ENCODE measurements at regions not wholly inside any gene's neighbourhood (a gene's known extent, or its start where the extent isn't known, plus 50 kb on each side); places are given as distances from the start of the nearest gene placed in this dataset.
A peak's percentile ranks its signal among the peaks of the same experiment; 100 is the strongest.

DNA sequence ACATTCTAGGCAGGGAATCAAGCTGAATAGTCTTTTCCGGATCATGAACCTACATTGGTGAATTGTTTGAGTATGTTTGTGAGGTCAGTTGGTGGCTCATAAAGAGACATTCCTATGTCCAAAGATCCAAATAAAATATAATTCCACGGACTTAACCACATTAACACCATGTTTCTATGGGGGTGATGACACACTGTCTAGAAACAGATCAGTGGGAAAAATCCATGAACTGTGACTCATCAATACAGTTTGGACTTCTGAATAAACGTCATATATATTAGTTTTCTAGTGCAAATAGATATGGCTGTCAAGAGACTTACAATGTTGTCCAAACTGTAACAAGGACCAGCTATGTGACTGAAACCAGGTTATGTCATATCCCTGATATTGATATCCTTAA lies 509.9 kb upstream of the TYRP1 start:
- POLR2A ChIA-PET (ENCODE audit: unreplicated experiment) = no interaction called here
- intact Hi-C loops (cut with micrococcal nuclease) = no loop called here
- no peak for DNase-seq
- Histone ChIP-seq H3K27me3 (ENCODE audit: low read length) (no peaks in the 10 kb centered on the region), H3K4me1 (ENCODE audit: insufficient read depth, low read length) (no peaks in the 10 kb centered on the region), H3K79me2 (ENCODE audit: low read length) (no peaks in the 10 kb centered on the region), H3K4me3 (ENCODE audit: low read length) (no peak overlapping the region), H3K9ac (ENCODE audit: low read length) (no peak overlapping the region), H3K4me2 (ENCODE audit: low read length) (no peak overlapping the region), H3K9me2 (replicated peaks; ENCODE audit: low read length) (no peaks in the 10 kb centered on the region), H2AFZ (ENCODE audit: low read length) (no peak overlapping the region), H3K27ac (ENCODE audit: low read length) (no peak overlapping the region), H3K36me3 (ENCODE audit: low read depth, low read length) (no peaks in the 10 kb centered on the region), H3K9me3 (ENCODE audit: low read length) (no peaks in the 10 kb centered on the region), H4K20me1 (ENCODE audit: low read length) (no peaks in the 10 kb centered on the region), H3F3A (ENCODE audit: low read length, unreplicated experiment) (no peaks in the 10 kb centered on the region)
- TF ChIP-seq EZH2phosphoT487 (IDR thresholded peaks at IDR 0.05; ENCODE audit: borderline replicate concordance, low read length) = no peak
- TF ChIP-seq EZH2 (IDR thresholded peaks at IDR 0.05; ENCODE audit: low read length, unreplicated experiment) = no peak
- TF ChIP-seq, protein P1, sequence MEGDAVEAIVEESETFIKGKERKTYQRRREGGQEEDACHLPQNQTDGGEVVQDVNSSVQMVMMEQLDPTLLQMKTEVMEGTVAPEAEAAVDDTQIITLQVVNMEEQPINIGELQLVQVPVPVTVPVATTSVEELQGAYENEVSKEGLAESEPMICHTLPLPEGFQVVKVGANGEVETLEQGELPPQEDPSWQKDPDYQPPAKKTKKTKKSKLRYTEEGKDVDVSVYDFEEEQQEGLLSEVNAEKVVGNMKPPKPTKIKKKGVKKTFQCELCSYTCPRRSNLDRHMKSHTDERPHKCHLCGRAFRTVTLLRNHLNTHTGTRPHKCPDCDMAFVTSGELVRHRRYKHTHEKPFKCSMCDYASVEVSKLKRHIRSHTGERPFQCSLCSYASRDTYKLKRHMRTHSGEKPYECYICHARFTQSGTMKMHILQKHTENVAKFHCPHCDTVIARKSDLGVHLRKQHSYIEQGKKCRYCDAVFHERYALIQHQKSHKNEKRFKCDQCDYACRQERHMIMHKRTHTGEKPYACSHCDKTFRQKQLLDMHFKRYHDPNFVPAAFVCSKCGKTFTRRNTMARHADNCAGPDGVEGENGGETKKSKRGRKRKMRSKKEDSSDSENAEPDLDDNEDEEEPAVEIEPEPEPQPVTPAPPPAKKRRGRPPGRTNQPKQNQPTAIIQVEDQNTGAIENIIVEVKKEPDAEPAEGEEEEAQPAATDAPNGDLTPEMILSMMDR (conservative IDR thresholded peaks at IDR 0.05; ENCODE audit: low read depth, low read length) = no peak
- CTCF ChIA-PET = no interaction called here
- no TSS peak for BruUV-seq (replicated peaks)
- no peak for ATAC-seq

DNA sequence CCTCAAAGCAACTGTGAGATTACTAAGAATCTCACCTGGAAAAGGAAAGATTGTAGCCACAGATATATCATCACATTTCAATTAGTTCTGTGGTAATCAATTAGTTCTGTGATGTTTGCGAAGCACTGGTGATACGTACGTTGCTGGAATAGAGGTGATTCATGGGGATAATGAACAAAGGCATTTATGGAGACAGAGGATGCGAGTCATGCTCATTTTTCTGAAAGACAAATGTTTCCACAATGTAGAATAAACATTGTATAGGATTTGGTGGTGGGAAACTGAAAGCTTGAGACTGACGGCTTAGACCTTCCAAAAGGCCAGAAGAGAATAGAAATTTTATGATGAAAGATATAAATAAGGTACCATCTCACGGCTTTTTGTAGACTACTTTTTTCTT lies 507.3 kb upstream of the TYRP1 start:
- Histone ChIP-seq H3F3A (ENCODE audit: low read length, unreplicated experiment) (no peaks in the 10 kb centered on the region), H3K27me3 (ENCODE audit: low read length) (no peaks in the 10 kb centered on the region), H4K20me1 (ENCODE audit: low read length) (no peaks in the 10 kb centered on the region), H3K4me2 (ENCODE audit: low read length) (no peak overlapping the region), H3K4me3 (ENCODE audit: low read length) (no peak overlapping the region), H3K4me1 (ENCODE audit: insufficient read depth, low read length) (no peaks in the 10 kb centered on the region), H3K27ac (ENCODE audit: low read length) (no peak overlapping the region), H2AFZ (ENCODE audit: low read length) (no peak overlapping the region), H3K79me2 (ENCODE audit: low read length) (no peaks in the 10 kb centered on the region), H3K36me3 (ENCODE audit: low read depth, low read length) (no peaks in the 10 kb centered on the region), H3K9me2 (replicated peaks; ENCODE audit: low read length) (no peaks in the 10 kb centered on the region), H3K9me3 (ENCODE audit: low read length) (no peaks in the 10 kb centered on the region), H3K9ac (ENCODE audit: low read length) (no peak overlapping the region)
- TF ChIP-seq EZH2phosphoT487 (IDR thresholded peaks at IDR 0.05; ENCODE audit: borderline replicate concordance, low read length) (no peak), EZH2 (IDR thresholded peaks at IDR 0.05; ENCODE audit: low read length, unreplicated experiment) (no peak)
- TF ChIP-seq, protein P1 (conservative IDR thresholded peaks at IDR 0.05; ENCODE audit: low read depth, low read length) = no peak
- POLR2A ChIA-PET (ENCODE audit: unreplicated experiment) = no interaction called here
- no TSS peak for BruUV-seq (replicated peaks)
- intact Hi-C loops (cut with micrococcal nuclease) = no loop called here
- DNase-seq = peak; percentile 1
- CTCF ChIA-PET = no interaction called here
- no peak; the same call in 1 of the 2 replicates for ATAC-seq

DNA sequence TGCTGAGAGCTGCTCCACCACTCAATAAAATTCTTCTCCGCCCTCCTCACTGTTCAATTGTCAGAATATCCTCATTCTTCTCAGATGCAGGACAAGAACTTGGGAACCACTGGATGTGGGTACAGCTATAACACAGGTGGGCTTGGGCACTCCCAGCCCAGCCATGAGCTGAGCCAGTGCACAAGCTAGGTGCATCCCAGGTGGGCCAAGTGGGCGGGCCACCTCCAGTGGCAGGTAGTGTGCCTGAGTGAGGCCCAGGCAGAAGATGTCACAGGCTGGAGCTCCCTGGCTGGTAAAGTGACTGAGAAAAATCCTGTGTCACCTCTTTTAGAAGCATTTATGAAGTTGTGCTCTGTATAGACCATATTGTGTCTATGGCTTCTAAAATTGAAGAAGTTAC lies 501.6 kb upstream of the TYRP1 start:
- ChIA-PET CTCF (no interaction called here), POLR2A (ENCODE audit: unreplicated experiment) (no interaction called here)
- intact Hi-C loops (cut with micrococcal nuclease) = no loop called here
- H3K27me3 ChIP-seq (ENCODE audit: low read length) = no peaks in the 10 kb centered on the region
- H3K4me3 ChIP-seq (ENCODE audit: low read length) = no peak overlapping the region
- ATAC-seq = no peak
- H2AFZ ChIP-seq (ENCODE audit: low read length) = no peak overlapping the region
- no peak for DNase-seq
- BruUV-seq (replicated peaks) = no TSS peak
- no peak overlapping the region for H3K27ac ChIP-seq (ENCODE audit: low read length)
- H3K9me3 ChIP-seq (ENCODE audit: low read length) = no peaks in the 10 kb centered on the region
- no peaks in the 10 kb centered on the region for H3K4me1 ChIP-seq (ENCODE audit: insufficient read depth, low read length)
- H4K20me1 ChIP-seq (ENCODE audit: low read length) = no peaks in the 10 kb centered on the region
- H3K9me2 ChIP-seq (replicated peaks; ENCODE audit: low read length) = no peaks in the 10 kb centered on the region
- TF ChIP-seq EZH2phosphoT487 (IDR thresholded peaks at IDR 0.05; ENCODE audit: borderline replicate concordance, low read length) = no peak
- TF ChIP-seq EZH2 (IDR thresholded peaks at IDR 0.05; ENCODE audit: low read length, unreplicated experiment) = no peak
- TF ChIP-seq, protein P1 (conservative IDR thresholded peaks at IDR 0.05; ENCODE audit: low read depth, low read length) = no peak
- no peak overlapping the region for H3K9ac ChIP-seq (ENCODE audit: low read length)
- no peaks in the 10 kb centered on the region for H3F3A ChIP-seq (ENCODE audit: low read length, unreplicated experiment)
- H3K79me2 ChIP-seq (ENCODE audit: low read length) = no peaks in the 10 kb centered on the region
- no peaks in the 10 kb centered on the region for H3K36me3 ChIP-seq (ENCODE audit: low read depth, low read length)
- H3K4me2 ChIP-seq (ENCODE audit: low read length) = no peak overlapping the region
